H9 (cell line): ENCODE measurements at regions not wholly inside any gene's neighbourhood (a gene's known extent, or its start where the extent isn't known, plus 50 kb on each side); places are given as distances from the start of the nearest gene placed in this dataset.

Experiments used
- DNase-seq: peaks from one replicate; pipeline ENCODE4 v3.0.0-alpha.2; 2017
- H2AFZ ChIP-seq: one replicate; pipeline ENCODE4 v1.6.1; 2013; ENCODE audit warnings: mild to moderate bottlenecking, low read length, control low read depth, moderate library complexity
- H2AK5ac ChIP-seq: 2 replicates; pipeline ENCODE4 v1.6.1; 2013; ENCODE audit warnings: low read length, control low read depth, mixed read lengths; ENCODE audit not compliant: insufficient read length
- H2BK120ac ChIP-seq: one replicate; pipeline ENCODE4 v1.6.1; 2013; ENCODE audit warnings: low read depth, mild to moderate bottlenecking, low read length, control low read depth, inconsistent platforms; ENCODE audit not compliant: poor library complexity, severe bottlenecking
- H2BK12ac ChIP-seq: 2 replicates; pipeline ENCODE4 v1.6.1; 2013; ENCODE audit warnings: low read length, control low read depth, mixed read lengths, low read depth; ENCODE audit not compliant: insufficient read length
- H2BK15ac ChIP-seq: 2 replicates; pipeline ENCODE4 v1.6.1; 2013; ENCODE audit warnings: low read depth, low read length, control low read depth
- H2BK20ac ChIP-seq: one replicate; pipeline ENCODE4 v1.6.1; 2013; ENCODE audit warnings: low read depth, mild to moderate bottlenecking, low read length, control low read depth, inconsistent platforms; ENCODE audit not compliant: poor library complexity, severe bottlenecking
- H2BK5ac ChIP-seq: 2 replicates; pipeline ENCODE4 v1.6.1; 2013; ENCODE audit warnings: low read length, control low read depth, mixed read lengths; ENCODE audit not compliant: insufficient read length
- H3K14ac ChIP-seq: 2 replicates; pipeline ENCODE4 v1.6.1; 2013; ENCODE audit warnings: low read length, control low read depth; ENCODE audit not compliant: insufficient read depth
- H3K18ac ChIP-seq: 2 replicates; pipeline ENCODE4 v1.6.1; 2013; ENCODE audit warnings: low read depth, mild to moderate bottlenecking, mixed read lengths, low read length, control low read depth; ENCODE audit not compliant: insufficient read length
- H3K23ac ChIP-seq: 2 replicates; pipeline ENCODE4 v1.6.1; 2013; ENCODE audit warnings: low read length, control low read depth, mixed read lengths, low read depth; ENCODE audit not compliant: insufficient read length
- H3K23me2 ChIP-seq: 2 replicates; pipeline ENCODE4 v1.6.1; 2013; ENCODE audit warnings: low read depth, mild to moderate bottlenecking, mixed read lengths, low read length, control low read depth; ENCODE audit not compliant: insufficient read length, poor library complexity, severe bottlenecking
- H3K27ac ChIP-seq: 2 replicates; pipeline ENCODE4 v1.5.1; 2013; ENCODE audit warnings: low read length, control low read depth, mixed read lengths, low read depth; ENCODE audit not compliant: insufficient read length
- H3K27me3 ChIP-seq: 2 replicates; pipeline ENCODE4 v1.6.1; 2013; ENCODE audit warnings: low read length, control low read depth, inconsistent platforms; ENCODE audit not compliant: insufficient read depth
- H3K4ac ChIP-seq: 2 replicates; pipeline ENCODE4 v1.6.1; 2013; ENCODE audit warnings: low read depth, mild to moderate bottlenecking, control low read depth, inconsistent platforms, low read length, moderate library complexity
- H3K4me1 ChIP-seq: 2 replicates; pipeline ENCODE4 v1.6.1; 2013; ENCODE audit warnings: low read length, control low read depth, inconsistent platforms; ENCODE audit not compliant: insufficient read depth
- H3K4me2 ChIP-seq: 2 replicates; pipeline ENCODE4 v1.6.1; 2013; ENCODE audit warnings: low read length, control low read depth, mixed read lengths; ENCODE audit not compliant: insufficient read length, insufficient read depth
- H3K56ac ChIP-seq: 2 replicates; pipeline ENCODE4 v1.6.1; 2013; ENCODE audit warnings: low read depth, mild to moderate bottlenecking, mixed read lengths, low read length, control low read depth; ENCODE audit not compliant: insufficient read length
- H3K79me1 ChIP-seq: 2 replicates; pipeline ENCODE4 v1.6.1; 2013; ENCODE audit warnings: low read depth, mild to moderate bottlenecking, moderate library complexity, low read length, control low read depth, inconsistent platforms; ENCODE audit not compliant: insufficient read depth, poor library complexity, severe bottlenecking
- H3K79me2 ChIP-seq: 2 replicates; pipeline ENCODE4 v1.6.1; 2013; ENCODE audit warnings: low read length, control low read depth, inconsistent platforms; ENCODE audit not compliant: insufficient read depth
- H3K9ac ChIP-seq: 2 replicates; pipeline ENCODE4 v1.6.1; 2013; ENCODE audit warnings: low read length, control low read depth, mixed read lengths; ENCODE audit not compliant: insufficient read length; ENCODE audit errors: extremely low read depth
- H3K9me3 ChIP-seq: one replicate; pipeline ENCODE4 v1.6.1; 2013; ENCODE audit warnings: low read depth, low read length, inconsistent platforms; ENCODE audit not compliant: control insufficient read depth
- H3T11ph ChIP-seq: one replicate; pipeline ENCODE4 v1.6.1; 2013; ENCODE audit warnings: mild to moderate bottlenecking, low read length, control low read depth, inconsistent platforms
- H4K20me1 ChIP-seq: one replicate; pipeline ENCODE4 v1.6.1; 2013; ENCODE audit not compliant: control insufficient read depth, insufficient read length, insufficient read depth
- H4K5ac ChIP-seq: 2 replicates; pipeline ENCODE4 v1.6.1; 2013; ENCODE audit warnings: low read depth, mild to moderate bottlenecking, mixed read lengths, low read length, control low read depth; ENCODE audit not compliant: insufficient read length
- H4K8ac ChIP-seq: replicated peaks from 2 replicates; pipeline ENCODE4 v1.6.1; 2013; ENCODE audit warnings: low read length, control low read depth, mixed read lengths, low read depth; ENCODE audit not compliant: insufficient read length
- H4K91ac ChIP-seq: 2 replicates; pipeline ENCODE4 v1.6.1; 2013; ENCODE audit warnings: low read depth, mild to moderate bottlenecking, moderate library complexity, mixed read lengths, low read length, control low read depth; ENCODE audit not compliant: insufficient read length
- H3K27ac Mint-ChIP-seq, 3 experiments: 2 replicates in 2 of 3; 3 replicates in 1 of 3; pipeline ENCODE4 v1.8.0; 2020 to 2021; ENCODE audit warnings: mixed read lengths in 3 of 3, mild to moderate bottlenecking in 1 of 3, moderate library complexity in 1 of 3
- H3K27me3 Mint-ChIP-seq: 2 replicates; pipeline ENCODE4 v1.8.0; 2021; ENCODE audit warnings: low read depth, mild to moderate bottlenecking, moderate library complexity, mixed read lengths
- H3K36me3 Mint-ChIP-seq, 3 experiments: 2 replicates in 2 of 3; 3 replicates in 1 of 3; pipeline ENCODE4 v1.8.0; 2020 to 2021; ENCODE audit warnings: low read depth in 3 of 3, mixed read lengths in 3 of 3; ENCODE audit not compliant: insufficient read depth in 1 of 3
- H3K4me1 Mint-ChIP-seq, 2 experiments: 2 replicates each; pipeline ENCODE4 v1.8.0; 2020; ENCODE audit warnings: mixed read lengths in 2 of 2
- H3K4me3 Mint-ChIP-seq, 2 experiments: 2 replicates in 1 of 2; 3 replicates in 1 of 2; pipeline ENCODE4 v1.8.0; 2020 to 2021; ENCODE audit warnings: mild to moderate bottlenecking in 2 of 2, mixed read lengths in 2 of 2, moderate library complexity in 1 of 2
- H3K9me3 Mint-ChIP-seq, 2 experiments: 2 replicates in 1 of 2; 3 replicates in 1 of 2; pipeline ENCODE4 v1.8.0; 2020; ENCODE audit warnings: mild to moderate bottlenecking in 2 of 2, mixed read lengths in 2 of 2, moderate library complexity in 1 of 2
- WGBS: extraction: QIAGEN DNeasy Blood & Tissue Kit; methylation state at CpG from one replicate; pipeline ENCODE4 v1.1.7; 2013; ENCODE audit warnings: missing lambda C conversion rate, low lambda C conversion rate, mixed read lengths; ENCODE audit not compliant: insufficient read length; ENCODE audit errors: extremely low coverage; 5-methylcytosine and 5-hydroxymethylcytosine counted together
- TF ChIP-seq, protein P1 (sequence below): fragments of 200-600 bp; sonication (generic); conservative IDR thresholded peaks from 3 replicates; pipeline ENCODE4 v1.8.0; 2021; ENCODE audit warnings: antibody characterized with exemption, mild to moderate bottlenecking

DNA sequence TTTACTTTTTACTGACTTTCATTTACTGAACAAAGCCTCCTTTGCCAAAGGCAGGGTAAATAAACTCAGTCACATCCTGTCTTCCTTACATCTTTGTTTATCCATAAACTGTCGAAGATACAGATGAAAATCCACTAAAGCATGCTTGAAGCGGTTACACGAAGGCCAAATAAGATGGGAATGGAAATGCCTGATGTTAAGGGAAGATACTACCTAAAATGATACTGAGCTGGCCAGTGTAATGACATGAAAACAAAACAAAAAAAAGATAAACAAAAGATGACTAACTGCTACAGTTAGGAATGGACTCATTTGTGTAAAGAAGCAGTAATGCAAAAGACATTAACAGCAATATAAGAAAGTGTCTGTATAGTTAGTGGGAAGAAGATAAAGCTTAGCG, 114.7 kb upstream of the ADAMTS9 start:
- Histone ChIP-seq H2BK15ac (no peak overlapping the region), H3K4me2 (no peak overlapping the region), H2BK12ac (no peak overlapping the region), H3K27ac (no peak overlapping the region), H4K20me1 (no peaks in the 10 kb centered on the region), H2AFZ (no peak overlapping the region), H3K79me2 (no peaks in the 10 kb centered on the region), H3K9ac (no peak overlapping the region), H3K14ac (no peak overlapping the region), H3K56ac (no peak overlapping the region), H4K8ac (no peak overlapping the region), H4K91ac (no peak overlapping the region), H3K23ac (no peak overlapping the region), H4K5ac (no peak overlapping the region), H3T11ph (no peak overlapping the region), H3K23me2 (no peaks in the 10 kb centered on the region), H2BK20ac (no peak overlapping the region), H2BK120ac (no peak overlapping the region), H3K9me3 (no peaks in the 10 kb centered on the region), H2BK5ac (no peak overlapping the region), H3K18ac (no peak overlapping the region), H2AK5ac (no peak overlapping the region), H3K4ac (no peak overlapping the region), H3K27me3 (no peaks in the 10 kb centered on the region), H3K4me1 (no peaks in the 10 kb centered on the region), H3K79me1 (no peaks in the 10 kb centered on the region)
- TF ChIP-seq, protein P1, sequence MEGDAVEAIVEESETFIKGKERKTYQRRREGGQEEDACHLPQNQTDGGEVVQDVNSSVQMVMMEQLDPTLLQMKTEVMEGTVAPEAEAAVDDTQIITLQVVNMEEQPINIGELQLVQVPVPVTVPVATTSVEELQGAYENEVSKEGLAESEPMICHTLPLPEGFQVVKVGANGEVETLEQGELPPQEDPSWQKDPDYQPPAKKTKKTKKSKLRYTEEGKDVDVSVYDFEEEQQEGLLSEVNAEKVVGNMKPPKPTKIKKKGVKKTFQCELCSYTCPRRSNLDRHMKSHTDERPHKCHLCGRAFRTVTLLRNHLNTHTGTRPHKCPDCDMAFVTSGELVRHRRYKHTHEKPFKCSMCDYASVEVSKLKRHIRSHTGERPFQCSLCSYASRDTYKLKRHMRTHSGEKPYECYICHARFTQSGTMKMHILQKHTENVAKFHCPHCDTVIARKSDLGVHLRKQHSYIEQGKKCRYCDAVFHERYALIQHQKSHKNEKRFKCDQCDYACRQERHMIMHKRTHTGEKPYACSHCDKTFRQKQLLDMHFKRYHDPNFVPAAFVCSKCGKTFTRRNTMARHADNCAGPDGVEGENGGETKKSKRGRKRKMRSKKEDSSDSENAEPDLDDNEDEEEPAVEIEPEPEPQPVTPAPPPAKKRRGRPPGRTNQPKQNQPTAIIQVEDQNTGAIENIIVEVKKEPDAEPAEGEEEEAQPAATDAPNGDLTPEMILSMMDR = no peak
- H3K36me3 Mint-ChIP-seq = no peaks in the 10 kb centered on the region
- WGBS = no CpG with 5 or more reads among the region's 4 CpGs
- H3K9me3 Mint-ChIP-seq = no peaks in the 10 kb centered on the region
- DNase-seq = no peak
- no peak overlapping the region for H3K27ac Mint-ChIP-seq
- no peak overlapping the region for H3K4me3 Mint-ChIP-seq
- peaks cover 6 to 8% of the 10 kb centered on the region in 2 experiments; a peak in 3 of 4 replicates for H3K4me1 Mint-ChIP-seq
- H3K27me3 Mint-ChIP-seq = peaks cover 4% of the 10 kb centered on the region
